ENCODE measurements at regions not wholly inside any gene's neighbourhood (a gene's known extent, or its start where the extent isn't known, plus 50 kb on each side); places are given as distances from the start of the nearest gene placed in this dataset.
"Not testable (repeated sequence)": the region's sequence is repeated elsewhere in the genome, so short reads cannot be mapped to it uniquely, and the experiment has no call there.

DNA sequence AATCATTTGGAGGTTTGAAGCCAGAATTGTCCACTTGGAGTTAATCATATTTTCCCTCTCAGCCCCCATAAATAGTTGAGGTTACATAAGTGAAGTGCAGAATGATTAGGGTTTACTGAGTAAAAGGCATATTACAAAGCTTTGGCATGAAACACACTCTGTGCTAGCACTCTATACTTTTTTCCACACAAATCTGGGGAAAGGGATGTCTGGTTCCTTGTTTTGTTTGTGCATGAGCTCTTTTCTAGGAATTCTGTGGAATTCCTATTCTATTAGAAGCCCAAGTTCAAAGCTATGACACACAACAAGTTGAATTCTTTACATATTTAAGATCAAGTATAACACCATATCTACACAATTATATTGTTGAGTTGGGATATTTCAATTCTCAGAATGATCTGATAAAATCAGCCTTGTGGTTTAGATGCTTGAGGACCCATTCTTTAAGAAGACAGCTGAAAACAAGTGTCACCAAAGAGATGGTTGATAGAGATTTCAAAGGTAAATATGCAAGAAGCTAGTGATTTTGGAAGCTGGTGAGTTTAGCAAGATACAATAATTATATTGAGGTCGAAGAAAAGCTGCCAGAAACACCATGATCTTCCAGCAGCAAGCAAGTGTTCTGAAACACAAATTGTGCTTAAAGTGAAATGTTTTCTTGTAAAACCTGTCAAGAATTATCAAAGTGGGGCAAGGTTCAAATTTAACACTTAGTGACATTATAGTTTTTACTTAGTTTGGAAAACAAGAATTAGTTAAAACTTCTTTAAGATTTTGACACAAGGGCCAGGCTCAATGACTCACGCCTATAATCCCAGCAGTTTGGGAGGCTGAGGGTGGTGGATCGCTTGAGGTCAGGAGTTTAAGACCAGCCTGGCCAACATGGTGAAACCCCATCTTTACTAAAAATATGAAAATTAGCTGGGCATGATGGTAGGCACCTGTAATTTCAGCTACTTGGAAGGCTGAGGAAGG is 122.6 kb downstream of the INHBA start:
- no peak for DNase-seq (ENCODE audit: low read depth in 4 of 4, low spot score in 2 of 4)

DNA sequence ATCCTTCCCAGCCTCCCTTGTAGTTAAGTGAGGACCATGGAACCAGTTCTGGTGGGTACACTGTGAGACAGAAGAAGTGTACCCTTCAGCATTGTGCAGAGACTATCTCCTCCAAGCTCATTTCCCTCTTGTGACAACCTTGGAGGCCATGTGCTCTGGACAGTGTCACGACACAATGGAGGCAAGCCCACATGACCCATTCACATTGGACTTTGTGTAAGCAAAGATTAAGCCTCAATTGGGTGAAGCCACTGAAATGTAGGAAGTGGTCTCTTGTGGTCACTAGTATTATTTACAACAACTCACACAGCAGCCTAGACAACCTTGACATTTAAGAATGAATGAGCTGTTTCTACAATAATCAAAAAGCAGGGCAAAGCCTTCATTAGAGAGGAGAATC is 124.2 kb downstream of the INHBA start:
- no peak for DNase-seq (ENCODE audit: low read depth in 4 of 4, low spot score in 2 of 4)

GRCh38 chr7:41576166-41576565 is 126.7 kb downstream of the INHBA start:
- no peak for DNase-seq (ENCODE audit: low read depth in 4 of 4, low spot score in 2 of 4)

DNA sequence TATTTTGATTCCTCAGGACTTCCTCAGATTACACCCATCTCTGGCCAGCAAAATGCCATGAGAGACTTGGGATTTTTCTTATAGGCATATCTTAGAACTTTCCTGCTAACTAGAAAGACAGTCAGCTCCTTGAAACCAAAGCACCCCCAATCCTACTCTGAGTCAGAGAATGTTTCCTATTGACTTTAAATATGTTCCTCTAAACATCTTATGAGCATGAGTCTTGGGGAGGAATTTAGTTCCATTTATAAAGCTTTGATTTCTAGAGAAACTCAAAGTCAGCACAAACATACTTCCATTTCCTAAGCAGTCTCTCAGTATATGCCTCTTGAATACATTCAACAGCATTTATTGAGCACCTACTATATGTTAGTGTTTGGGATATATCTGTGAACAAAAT is 128.5 kb downstream of the INHBA start:
- no peak for DNase-seq (ENCODE audit: low read depth in 4 of 4, low spot score in 2 of 4)

- DNase-seq (ENCODE audit: low read depth in 4 of 4, low spot score in 2 of 4), result no peak
Observed at GRCh38 chr7:41573862-41574261, 129.0 kb downstream of the INHBA start.

DNA sequence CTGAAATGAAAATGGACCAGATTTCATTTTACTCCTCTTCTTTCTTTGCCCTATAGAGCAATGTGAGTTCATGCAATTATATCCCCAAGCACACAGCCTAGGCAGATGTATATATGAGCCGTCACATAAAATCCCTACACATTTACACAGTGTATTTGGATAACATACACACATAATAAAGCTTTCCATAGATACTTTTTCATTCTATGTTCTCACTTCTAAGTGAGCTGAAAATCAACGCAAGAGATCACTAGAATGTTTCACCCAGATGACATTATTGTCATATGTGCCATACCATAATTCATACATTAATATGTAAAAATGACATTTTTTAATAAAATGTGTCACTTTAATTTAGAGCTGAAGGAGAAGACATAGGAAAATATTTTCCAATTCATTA is 129.4 kb downstream of the INHBA start:
- DNase-seq (ENCODE audit: low read depth in 4 of 4, low spot score in 2 of 4), result no peak

DNA sequence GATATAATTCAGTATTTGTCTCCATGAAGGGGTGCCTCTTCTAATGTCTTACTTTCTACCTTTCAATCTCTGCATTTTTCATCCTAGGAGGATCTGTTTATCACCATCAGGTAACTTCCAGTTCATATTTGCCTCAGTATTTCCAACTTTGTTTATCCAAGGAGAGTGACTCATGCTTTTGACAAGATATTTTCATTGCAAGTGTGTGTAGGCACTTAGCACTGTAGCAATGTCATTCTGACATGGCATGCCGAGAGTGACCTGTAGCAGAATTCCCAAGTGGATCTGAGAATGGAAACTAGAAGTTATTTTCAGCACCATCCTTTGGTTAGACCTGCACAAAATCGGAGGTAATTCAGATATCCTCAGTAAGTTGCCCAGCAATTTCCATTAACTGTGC is 129.9 kb downstream of the INHBA start:
- DNase-seq (ENCODE audit: low read depth in 4 of 4, low spot score in 2 of 4), result no peak

GRCh38 chr7:41571573-41571972 is 131.3 kb downstream of the INHBA start:
- no peak for DNase-seq (ENCODE audit: low read depth in 4 of 4, low spot score in 2 of 4)

DNA sequence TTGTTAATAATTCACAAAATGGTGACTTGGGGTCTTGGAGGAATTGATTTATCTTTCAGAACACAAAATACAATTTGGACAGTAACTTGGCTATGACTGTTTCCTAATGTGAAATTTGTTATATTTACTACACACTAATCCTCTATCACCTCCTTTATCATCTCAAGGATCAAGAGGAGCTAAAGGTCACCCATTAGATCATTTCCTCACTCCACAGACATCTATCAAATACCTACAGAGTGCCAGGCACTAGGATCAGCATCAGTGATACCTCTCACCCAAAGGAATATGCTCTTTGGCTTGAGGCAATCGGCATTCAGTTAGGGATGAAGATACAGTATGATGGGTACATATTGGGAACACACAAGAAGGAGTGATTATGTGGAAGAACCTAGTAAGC is 132.1 kb downstream of the INHBA start:
- DNase-seq (ENCODE audit: low read depth in 4 of 4, low spot score in 2 of 4), result no peak

DNA sequence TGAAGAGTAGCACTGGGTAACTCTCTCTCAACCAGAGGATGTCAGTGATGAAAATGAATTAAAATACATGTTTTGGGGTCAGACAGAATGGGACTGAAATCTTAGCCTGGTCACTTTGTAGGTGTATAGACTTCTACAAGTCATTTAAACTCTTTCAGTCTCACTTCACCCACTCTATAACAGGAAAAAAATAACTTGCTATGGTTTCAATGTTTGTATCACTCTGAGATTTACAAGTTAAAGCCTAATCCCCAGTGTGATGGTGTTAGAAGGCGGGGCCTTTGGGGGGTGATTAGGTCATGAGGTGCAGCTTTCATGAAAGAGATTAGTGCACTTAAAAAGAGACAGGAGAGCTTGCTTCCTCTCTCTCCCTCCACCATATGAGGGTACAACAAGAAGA is 134.8 kb downstream of the INHBA start:
- no peak for DNase-seq (ENCODE audit: low read depth in 4 of 4, low spot score in 2 of 4)

DNA sequence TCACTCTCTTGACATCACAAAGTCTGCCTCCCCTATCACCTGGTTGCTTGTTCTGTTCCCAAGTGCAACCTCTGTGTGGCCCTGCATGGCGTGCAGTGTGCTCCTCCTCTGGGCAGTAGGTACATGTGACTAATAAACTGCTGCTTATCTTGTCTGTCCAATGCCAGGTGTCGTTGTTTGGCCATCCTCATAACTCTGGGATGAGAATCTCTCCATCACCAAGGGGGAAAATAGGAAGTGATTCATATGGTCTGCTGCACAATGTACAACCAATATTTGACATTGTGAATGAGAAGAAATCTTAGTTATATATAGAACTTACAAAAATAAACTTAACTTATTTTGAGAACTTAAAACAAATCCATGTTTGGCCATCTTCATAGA is 135.2 kb downstream of the INHBA start:
- no peak for DNase-seq (ENCODE audit: low read depth in 4 of 4, low spot score in 2 of 4)

- no peak for DNase-seq (ENCODE audit: low read depth in 4 of 4, low spot score in 2 of 4)
Observed at GRCh38 chr7:41567031-41567730, 135.7 kb downstream of the INHBA start.

DNA sequence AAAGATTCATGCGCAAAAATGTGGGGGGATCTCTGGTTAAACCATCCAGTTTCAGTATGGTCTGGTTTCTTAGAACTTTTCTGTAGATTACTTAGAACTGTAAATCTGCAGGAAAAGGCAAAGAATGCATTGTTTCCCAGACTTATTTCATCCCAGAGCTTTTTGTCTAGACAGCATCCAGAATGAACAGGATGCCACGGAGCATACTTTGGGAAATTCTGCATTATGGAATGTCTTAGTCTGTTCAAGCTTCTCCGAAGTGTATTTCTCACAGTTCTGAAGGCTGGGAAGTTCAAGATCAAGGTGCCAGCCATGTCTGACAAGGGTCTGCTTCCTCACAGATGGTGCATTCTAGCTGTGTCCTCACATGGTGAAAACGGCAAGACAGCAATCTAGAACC is 136.3 kb downstream of the INHBA start:
- no peak for DNase-seq (ENCODE audit: low read depth in 4 of 4, low spot score in 2 of 4)

DNA sequence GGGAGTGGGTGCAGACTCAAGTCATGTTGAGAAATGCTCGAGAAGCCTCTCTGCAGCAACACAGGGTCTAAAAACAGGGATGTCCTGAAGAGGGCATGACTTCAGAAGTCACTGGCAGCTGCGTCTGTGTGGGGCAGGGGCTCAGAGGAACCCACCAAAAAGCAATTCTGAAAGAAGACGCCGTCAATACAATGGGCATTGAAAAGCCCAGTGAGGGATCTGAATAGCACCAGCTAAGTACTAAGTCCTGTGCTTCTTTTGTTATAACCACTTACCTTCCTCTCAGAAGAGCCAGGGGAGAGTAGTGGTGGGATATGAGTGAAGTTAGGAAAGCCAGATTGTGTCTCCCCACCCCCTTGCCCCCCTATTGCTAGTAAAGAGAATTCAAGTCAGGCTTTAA is 137.2 kb downstream of the INHBA start:
- DNase-seq (ENCODE audit: low read depth in 4 of 4, low spot score in 2 of 4), result no peak

- DNase-seq (ENCODE audit: low read depth in 4 of 4, low spot score in 2 of 4), result no peak
Observed at GRCh38 chr7:41559426-41559825, 143.5 kb downstream of the INHBA start.

DNA sequence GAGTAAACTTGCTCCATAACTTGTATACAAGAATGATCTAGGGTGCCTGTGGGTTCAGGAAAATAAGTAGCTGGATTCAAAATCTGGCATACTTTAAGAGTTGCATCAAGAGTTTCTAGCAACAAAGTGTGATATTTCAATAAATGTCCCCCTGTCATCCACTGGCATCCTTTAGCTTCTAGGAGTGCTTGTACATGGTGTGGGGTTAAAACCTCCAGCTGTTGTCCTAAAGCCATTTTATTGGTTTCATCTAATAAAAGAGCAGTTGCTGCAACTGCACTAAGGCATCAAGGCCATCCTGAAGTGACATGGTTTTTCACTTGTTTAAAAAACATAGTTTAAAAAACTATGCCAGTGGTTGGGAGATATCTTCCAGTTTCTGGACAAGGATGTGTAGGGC is 148.4 kb downstream of the INHBA start:
- DNase-seq (ENCODE audit: low read depth in 4 of 4, low spot score in 2 of 4), result no peak

GRCh38 chr7:41550046-41550445 is 152.8 kb downstream of the INHBA start:
- DNase-seq (ENCODE audit: low read depth in 4 of 4, low spot score in 2 of 4), result not testable (repeated sequence)

DNA sequence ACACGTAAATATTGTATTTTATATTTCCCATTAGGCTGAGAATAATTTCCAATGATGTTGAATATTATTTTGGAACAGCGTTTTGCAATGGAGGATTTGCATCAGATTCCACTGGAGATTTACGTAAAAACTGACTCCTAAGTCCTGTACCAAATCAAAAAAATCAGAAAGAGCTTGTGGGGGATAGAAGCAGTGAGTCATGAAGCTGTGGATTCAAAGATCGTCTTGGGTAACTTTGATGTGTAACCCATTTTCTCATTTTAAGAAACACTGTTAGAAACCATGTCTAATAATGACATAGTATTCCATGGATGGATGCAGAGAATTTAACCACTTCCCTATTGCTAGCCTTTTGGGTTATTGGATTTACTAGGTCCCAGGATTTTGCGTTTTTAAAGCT is 158.6 kb downstream of the INHBA start:
- DNase-seq (ENCODE audit: low read depth in 4 of 4, low spot score in 2 of 4), result no peak

DNA sequence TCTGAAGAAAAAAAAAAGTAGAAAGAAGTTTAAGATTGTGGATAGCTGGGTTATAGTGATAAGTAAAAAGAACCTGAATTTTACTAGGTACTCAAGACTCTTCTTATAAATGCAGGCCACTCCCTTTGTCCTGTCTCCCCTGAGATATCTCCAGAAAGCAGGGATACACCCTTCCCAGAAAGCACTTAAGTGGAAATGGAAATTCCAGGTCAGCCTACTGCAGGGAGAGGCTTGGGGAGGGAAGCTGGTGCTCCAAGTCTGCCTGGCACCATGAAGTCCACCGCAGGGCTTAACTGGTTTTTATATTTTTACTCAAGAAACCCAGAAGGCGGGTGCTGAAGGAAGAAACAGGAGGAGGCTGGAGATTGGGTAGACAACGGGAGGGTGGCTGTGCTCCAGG is 162.3 kb downstream of the INHBA start:
- DNase-seq (ENCODE audit: low read depth in 4 of 4, low spot score in 2 of 4), result no peak

DNA sequence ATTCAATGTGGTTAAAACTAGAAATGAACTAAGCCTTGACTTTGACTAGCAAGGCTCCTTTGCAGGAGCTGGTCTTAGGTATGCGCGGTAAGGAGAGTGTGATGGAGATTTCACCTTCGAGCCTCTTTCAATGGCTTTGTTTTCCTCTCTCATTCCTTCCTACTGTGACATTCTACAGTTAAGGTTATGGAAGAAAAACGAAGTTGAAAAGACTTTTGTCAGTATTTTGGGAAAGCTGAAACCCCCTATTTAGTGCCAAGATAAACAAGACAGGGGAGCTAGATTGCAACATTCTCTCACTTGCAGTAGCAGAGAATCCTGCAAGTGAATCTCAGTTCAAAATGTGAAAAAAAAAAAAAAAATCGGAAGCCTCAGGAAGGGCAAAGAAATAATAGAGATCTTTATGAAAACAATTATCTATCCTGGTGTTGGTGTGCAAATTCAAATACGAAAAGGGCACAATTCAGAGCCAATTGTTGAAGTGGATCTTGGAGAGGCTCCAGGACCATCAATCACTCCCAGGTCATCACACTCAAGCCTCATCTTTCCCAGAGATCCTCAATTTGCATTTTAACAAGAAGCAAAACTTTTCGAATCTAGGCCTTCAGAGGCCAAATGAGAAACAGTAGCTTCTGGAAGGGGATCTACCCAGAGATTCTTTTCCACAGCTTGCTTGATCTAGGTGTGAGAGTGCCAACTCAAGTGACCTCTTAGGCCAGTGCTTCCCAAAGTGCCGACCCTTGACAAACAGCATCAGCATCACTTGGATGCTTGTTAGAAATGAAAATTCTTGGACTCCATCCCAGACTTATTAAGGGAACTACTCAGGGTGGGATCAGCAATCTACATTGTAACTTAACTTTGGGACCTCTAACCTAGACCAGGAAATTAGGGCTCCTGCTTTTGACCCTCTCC is 163.8 kb downstream of the INHBA start:
- DNase-seq (ENCODE audit: low read depth in 4 of 4, low spot score in 2 of 4), result no peak
